Activated CD4-positive, alpha-beta T cell treated with anti-CD3 and anti-CD28 coated beads for 36 hours (primary cell): ENCODE measurements at regions not wholly inside any gene's neighbourhood (a gene's known extent, or its start where the extent isn't known, plus 50 kb on each side); places are given as distances from the start of the nearest gene placed in this dataset.
"Not testable (repeated sequence)": the region's sequence is repeated elsewhere in the genome, so short reads cannot be mapped to it uniquely, and the experiment has no call there.

ENCODE experiments used
- ATAC-seq: fragments of 200-7000 bp; cut with Tn5 transposase; one replicate; pipeline ENCODE4 v1.10.0; 2021; ENCODE audit warnings: mild to moderate bottlenecking, moderate library complexity
- CTCF ChIA-PET: fragments of 350-600 bp; sonication (Branson Sonifier 250); formaldehyde crosslinking; loops from one replicate; lab custom pipeline; 2021; ENCODE audit warnings: antibody characterized with exemption; lab: Charles Lee
- POLR2A ChIA-PET: fragments of 350-600 bp; sonication (Branson Sonifier 250); formaldehyde crosslinking; loops from one replicate; lab custom pipeline; 2021; ENCODE audit warnings: antibody characterized with exemption, inconsistent platforms; lab: Charles Lee
- DNase-seq: peaks from one replicate; pipeline ENCODE4 v3.0.0-alpha.2; 2020
- H3K27ac Mint-ChIP-seq: one replicate; pipeline ENCODE4 v1.8.0; 2021; ENCODE audit warnings: mixed read lengths
- H3K27me3 Mint-ChIP-seq: one replicate; pipeline ENCODE4 v1.8.0; 2021; ENCODE audit warnings: mixed read lengths
- H3K36me3 Mint-ChIP-seq: one replicate; pipeline ENCODE4 v1.8.0; 2021; ENCODE audit warnings: low read depth, mixed read lengths
- H3K4me1 Mint-ChIP-seq: one replicate; pipeline ENCODE4 v1.8.0; 2021; ENCODE audit warnings: mixed read lengths
- H3K4me3 Mint-ChIP-seq: one replicate; pipeline ENCODE4 v1.8.0; 2021; ENCODE audit warnings: mild to moderate bottlenecking, moderate library complexity, mixed read lengths
- H3K9me3 Mint-ChIP-seq: one replicate; pipeline ENCODE4 v1.8.0; 2021; ENCODE audit warnings: low read depth, mixed read lengths
- intact Hi-C, 2 experiments: fragments of 100-400 bp; cut with DNase I in 1 of 2; cut with micrococcal nuclease in 1 of 2; formaldehyde crosslinking; loops; one replicate each; pipeline versions ENCODE4 v1.14.2 to v1.15.1; 2022 to 2024; cut with DNase I, micrococcal nuclease

DNA sequence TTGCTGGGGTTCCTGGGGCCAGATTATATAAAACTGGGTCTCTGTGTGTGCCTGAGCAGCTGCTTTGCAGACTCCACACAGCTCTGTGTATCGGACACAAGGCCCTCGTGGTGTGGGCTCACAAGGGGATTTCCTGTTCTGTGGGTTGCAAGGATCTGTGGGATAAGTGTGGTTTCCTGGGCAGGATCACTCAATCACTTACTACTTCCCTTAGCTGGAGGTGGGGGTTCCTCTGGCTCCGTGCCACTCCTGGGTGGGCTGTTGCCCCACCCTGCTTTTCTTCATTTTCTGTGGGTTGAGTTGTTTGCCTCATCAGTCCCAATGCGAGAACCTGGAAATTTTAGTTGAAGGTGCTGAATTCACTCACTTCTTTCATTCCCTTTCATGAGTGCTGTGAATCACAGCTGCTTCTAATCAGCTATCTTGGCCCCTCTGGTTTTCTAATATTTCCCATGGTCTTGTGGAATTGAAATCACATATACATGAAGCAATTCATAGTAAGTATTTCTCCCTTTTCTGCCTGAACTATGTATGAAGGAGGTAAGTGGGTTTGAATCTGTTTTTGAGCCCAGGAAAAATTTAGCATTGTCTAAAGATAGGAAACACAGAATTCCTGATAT, 196.3 kb downstream of the DCDC2C start:
- ATAC-seq = no peak
- Mint-ChIP-seq H3K27me3 (peaks cover 7% of the 10 kb centered on the region), H3K4me3 (no peak overlapping the region), H3K4me1 (no peaks in the 10 kb centered on the region), H3K9me3 (no peaks in the 10 kb centered on the region), H3K27ac (no peak overlapping the region), H3K36me3 (no peaks in the 10 kb centered on the region)
- intact Hi-C loops = no loop called here
- ChIA-PET CTCF (no interaction called here), POLR2A (no interaction called here)
- DNase-seq = no peak

DNA sequence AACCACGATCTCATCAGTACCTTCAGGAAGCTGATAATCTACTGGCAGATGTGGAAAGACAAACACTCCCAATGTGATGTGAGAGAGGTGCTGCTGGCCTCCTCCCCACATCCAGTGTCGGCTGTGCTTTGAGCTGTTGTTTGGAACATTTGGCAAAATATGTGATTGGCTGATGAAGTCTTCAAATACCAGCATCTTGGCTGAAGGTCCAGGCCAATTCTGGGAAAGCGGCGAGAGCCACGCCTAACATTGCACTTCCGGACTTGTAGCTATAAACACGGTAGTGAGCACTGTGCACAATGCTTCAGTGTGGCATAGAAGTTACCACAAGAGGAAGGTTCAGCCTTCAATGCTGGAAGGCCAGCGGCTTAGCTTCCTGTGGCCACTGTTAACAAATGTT, 198.8 kb downstream of the DCDC2C start:
- DNase-seq = no peak
- H3K4me3 Mint-ChIP-seq = no peak overlapping the region
- ChIA-PET POLR2A (no interaction called here), CTCF (interaction anchor here (0.7 kb wide), 1 partner anchor 228 kb away, joined by 3 read pairs; no protein-coding TSS in a partner anchor)
- intact Hi-C loops = no loop called here
- no peaks in the 10 kb centered on the region for H3K9me3 Mint-ChIP-seq
- no peak for ATAC-seq
- no peaks in the 10 kb centered on the region for H3K36me3 Mint-ChIP-seq
- H3K27ac Mint-ChIP-seq = no peak overlapping the region
- H3K27me3 Mint-ChIP-seq = peaks cover 4% of the 10 kb centered on the region
- H3K4me1 Mint-ChIP-seq = no peaks in the 10 kb centered on the region

DNA sequence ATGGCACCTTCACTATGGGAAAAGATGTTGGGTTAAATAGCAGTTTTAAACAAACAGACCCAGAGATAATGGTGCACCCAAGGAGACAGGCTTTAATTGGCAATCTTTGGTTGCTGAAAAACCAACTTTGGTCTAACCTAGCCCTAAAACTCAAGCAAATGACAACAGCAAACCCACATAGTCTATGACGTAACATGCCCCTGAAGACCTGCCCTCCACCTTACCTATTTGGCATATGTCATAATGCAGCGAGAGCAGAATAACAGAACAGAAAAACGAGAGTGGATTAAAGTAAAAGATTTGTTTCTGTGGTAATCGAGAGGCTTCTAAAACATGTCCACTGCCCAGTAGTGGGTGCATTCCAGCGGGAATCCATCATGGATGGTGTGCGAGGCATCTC, 200.7 kb downstream of the DCDC2C start:
- DNase-seq = no peak
- H3K4me1 Mint-ChIP-seq = no peaks in the 10 kb centered on the region
- no peak overlapping the region for H3K4me3 Mint-ChIP-seq

DNA sequence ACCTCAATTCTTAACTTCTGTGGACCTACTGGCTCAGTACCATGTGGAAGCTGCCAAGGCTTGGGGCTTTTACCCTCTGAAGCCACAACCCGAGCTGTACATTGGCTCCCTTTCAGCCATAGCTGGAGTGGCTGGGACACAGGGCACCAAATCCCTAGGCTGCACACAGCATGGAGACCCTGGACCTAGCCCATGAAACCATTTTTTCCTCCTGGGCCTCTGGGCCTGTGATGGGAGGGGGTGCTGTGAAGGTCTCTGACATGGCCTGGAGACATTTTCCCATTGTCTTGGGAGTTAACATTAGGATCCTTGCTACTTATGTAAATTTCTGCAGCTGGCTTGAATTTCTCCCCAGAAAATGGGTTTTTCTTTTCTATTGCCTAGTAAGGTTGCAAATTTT, 205.1 kb downstream of the DCDC2C start:
- POLR2A ChIA-PET, H3K4me3 Mint-ChIP-seq, ATAC-seq, H3K27ac Mint-ChIP-seq, CTCF ChIA-PET, intact Hi-C loops, H3K4me1 Mint-ChIP-seq, H3K27me3 Mint-ChIP-seq, H3K9me3 Mint-ChIP-seq, DNase-seq, H3K36me3 Mint-ChIP-seq: not testable (repeated sequence)

More for the DNA sequence above, 200.7 kb downstream of the DCDC2C start:
- Mint-ChIP-seq H3K9me3 (peaks cover 4% of the 10 kb centered on the region), H3K27me3 (peaks cover 4% of the 10 kb centered on the region), H3K27ac (no peak overlapping the region), H3K36me3 (no peaks in the 10 kb centered on the region)
- ATAC-seq = no peak
- CTCF ChIA-PET = no interaction called here
- intact Hi-C loops = no loop called here
- POLR2A ChIA-PET = no interaction called here

DNA sequence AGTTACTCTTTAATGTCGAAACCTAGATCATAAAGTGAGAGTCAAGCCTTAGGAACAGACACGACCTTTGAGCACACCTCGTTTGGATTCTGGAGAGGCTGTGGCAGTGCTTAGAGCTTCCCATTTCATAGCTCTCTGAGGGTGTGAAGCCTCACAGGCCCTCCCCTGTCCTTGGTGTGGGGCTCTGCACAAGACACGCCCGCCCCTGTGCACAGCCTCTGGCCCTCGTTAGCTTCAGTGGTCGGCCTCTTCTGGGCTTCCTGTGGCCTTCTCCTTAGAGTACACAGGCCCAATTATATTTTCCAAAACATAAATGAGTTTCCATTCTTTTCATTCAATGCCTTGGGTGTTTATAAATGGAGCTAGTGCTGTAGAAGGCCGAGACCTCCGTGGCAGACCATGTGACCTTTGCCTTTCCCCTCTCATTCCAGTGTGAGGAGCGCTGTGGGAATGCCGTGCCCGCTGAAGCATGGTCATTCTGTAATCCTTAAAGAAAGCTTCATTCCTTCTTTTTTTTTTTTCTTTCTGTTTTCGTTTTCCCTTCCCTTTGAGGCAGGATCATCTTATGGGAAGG, 208.6 kb downstream of the DCDC2C start:
- intact Hi-C loops = no loop called here
- ChIA-PET CTCF (no interaction called here), POLR2A (no interaction called here)
- Mint-ChIP-seq H3K36me3 (no peaks in the 10 kb centered on the region), H3K4me1 (no peaks in the 10 kb centered on the region), H3K27ac (no peak overlapping the region), H3K27me3 (no peaks in the 10 kb centered on the region), H3K9me3 (peaks cover 8% of the 10 kb centered on the region), H3K4me3 (no peak overlapping the region)
- ATAC-seq (no peak), DNase-seq (no peak)

DNA sequence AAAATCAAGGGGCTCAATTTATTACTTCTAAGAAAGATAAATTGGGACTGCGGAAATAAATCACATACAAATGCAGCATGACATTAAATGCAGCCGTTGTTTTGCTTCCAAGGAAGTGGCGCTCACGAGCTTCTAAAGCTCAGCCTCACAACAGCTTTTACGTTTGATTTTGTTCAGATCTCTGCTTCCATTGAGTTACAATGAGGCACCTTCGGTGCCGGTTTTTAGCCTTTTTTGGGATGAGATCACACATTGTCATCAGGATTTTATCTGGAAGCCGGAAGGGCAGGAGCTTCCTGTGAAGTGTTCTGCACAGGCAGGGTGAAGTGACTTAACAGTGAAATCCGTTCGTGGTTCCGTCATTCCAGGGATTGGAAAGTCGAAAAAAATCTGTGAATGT, 209.8 kb downstream of the DCDC2C start:
- DNase-seq (no peak), ATAC-seq (no peak)
- Mint-ChIP-seq H3K27me3 (no peaks in the 10 kb centered on the region), H3K4me3 (no peak overlapping the region), H3K9me3 (peaks cover 8% of the 10 kb centered on the region), H3K4me1 (no peaks in the 10 kb centered on the region), H3K36me3 (no peaks in the 10 kb centered on the region), H3K27ac (no peak overlapping the region)
- CTCF ChIA-PET = interaction anchor here (0.6 to 0.7 kb wide), 2 partner anchors 178 to 209 kb away, joined by 3 read pairs; no protein-coding TSS in a partner anchor
- POLR2A ChIA-PET = no interaction called here
- intact Hi-C loops = no loop called here

DNA sequence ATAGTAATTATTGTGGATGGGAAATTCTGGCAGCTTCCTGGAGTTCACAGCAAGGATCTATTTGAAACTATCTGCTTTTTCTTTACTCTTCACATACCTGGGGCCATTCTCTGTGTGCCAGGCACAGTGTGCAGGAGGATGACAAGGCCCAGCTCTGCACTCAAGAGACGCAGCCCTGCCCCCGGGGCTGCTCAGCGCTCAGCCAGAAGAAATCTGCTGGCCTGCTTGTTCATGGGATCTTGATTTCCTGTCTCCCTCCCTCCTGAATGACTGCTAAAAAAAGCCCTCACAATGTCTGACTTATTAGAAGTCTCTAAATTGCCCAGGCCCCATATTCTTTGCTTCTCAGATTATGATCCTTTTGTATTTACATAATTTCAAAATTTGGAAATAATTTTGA, 210.9 kb downstream of the DCDC2C start:
- CTCF ChIA-PET = no interaction called here
- Mint-ChIP-seq H3K27ac (no peak overlapping the region), H3K9me3 (peaks cover 2% of the 10 kb centered on the region), H3K4me3 (no peak overlapping the region), H3K36me3 (no peaks in the 10 kb centered on the region), H3K27me3 (no peaks in the 10 kb centered on the region), H3K4me1 (no peaks in the 10 kb centered on the region)
- DNase-seq (no peak), ATAC-seq (no peak)
- POLR2A ChIA-PET = no interaction called here
- intact Hi-C loops = no loop called here

DNA sequence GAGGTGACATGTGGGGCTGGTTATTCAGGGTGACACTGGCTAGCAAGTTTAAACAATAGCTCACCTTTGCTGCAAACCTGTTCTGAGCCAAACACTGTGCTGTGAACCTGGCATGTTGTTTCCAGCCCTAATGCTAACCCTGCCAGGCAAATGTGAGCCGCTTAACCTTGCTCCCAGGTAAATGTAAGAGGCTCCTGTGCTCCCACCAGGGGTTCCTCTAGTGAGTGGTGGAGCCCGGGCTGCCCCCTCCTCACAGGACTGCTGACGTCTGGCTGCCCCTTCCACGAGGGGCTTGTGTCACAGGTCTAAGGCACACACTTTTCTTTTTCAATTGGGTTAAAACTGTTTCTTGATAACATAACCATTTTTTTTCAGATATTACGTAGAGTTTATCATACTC, 223.7 kb downstream of the DCDC2C start:
- no peaks in the 10 kb centered on the region for H3K36me3 Mint-ChIP-seq
- no peaks in the 10 kb centered on the region for H3K4me1 Mint-ChIP-seq
- CTCF ChIA-PET = no interaction called here
- no peak for DNase-seq
- H3K27me3 Mint-ChIP-seq = no peaks in the 10 kb centered on the region
- H3K9me3 Mint-ChIP-seq = no peaks in the 10 kb centered on the region
- H3K27ac Mint-ChIP-seq = no peak overlapping the region
- ATAC-seq = no peak
- POLR2A ChIA-PET = no interaction called here
- no peak overlapping the region for H3K4me3 Mint-ChIP-seq
- intact Hi-C loops = no loop called here

DNA sequence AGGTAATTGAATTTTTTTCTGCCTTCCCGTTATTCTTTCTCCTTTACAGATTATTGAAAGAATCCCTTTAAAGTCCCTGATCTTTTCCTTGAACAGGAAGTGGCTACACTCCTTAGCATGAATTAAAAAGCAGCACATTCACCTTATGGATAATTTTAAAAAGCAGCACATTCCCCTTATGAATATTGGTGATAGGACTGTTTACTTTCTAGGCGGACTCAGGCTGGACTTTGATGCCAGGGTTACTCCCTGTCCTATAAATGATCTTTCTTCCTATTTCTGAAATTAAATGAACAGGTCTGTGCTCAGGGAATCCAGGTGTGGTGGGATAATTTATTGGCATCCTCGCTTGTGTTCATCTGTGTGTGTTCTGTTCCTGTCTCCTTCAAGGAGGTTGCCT, 226.0 kb downstream of the DCDC2C start:
- no peaks in the 10 kb centered on the region for H3K36me3 Mint-ChIP-seq
- ChIA-PET CTCF (no interaction called here), POLR2A (no interaction called here)
- no peaks in the 10 kb centered on the region for H3K27me3 Mint-ChIP-seq
- peaks cover 3% of the 10 kb centered on the region for H3K9me3 Mint-ChIP-seq
- DNase-seq = no peak
- H3K4me1 Mint-ChIP-seq = no peaks in the 10 kb centered on the region
- intact Hi-C loops = no loop called here
- H3K27ac Mint-ChIP-seq = no peak overlapping the region
- H3K4me3 Mint-ChIP-seq = no peak overlapping the region
- ATAC-seq = no peak

DNA sequence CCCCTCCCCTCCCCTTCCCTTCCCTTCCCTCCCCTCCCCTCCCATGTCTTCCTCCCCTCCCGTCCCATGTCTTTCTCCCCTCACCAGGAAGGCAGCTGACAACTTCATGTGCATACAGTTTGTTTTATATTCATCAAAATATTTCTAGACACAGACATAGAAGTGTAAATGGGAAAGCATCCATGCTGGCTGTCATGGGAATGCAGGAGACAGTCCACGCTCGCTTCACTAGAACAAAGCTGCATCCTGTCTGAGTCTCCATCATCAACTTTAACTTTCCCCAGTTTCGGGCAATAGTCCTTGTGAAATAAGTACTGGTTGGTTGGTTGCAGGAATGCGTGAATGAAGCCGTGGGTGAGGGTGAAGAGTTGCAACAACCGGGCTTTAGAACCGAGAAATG, 226.9 kb downstream of the DCDC2C start:
- no peaks in the 10 kb centered on the region for H3K4me1 Mint-ChIP-seq
- CTCF ChIA-PET = no interaction called here

DNA sequence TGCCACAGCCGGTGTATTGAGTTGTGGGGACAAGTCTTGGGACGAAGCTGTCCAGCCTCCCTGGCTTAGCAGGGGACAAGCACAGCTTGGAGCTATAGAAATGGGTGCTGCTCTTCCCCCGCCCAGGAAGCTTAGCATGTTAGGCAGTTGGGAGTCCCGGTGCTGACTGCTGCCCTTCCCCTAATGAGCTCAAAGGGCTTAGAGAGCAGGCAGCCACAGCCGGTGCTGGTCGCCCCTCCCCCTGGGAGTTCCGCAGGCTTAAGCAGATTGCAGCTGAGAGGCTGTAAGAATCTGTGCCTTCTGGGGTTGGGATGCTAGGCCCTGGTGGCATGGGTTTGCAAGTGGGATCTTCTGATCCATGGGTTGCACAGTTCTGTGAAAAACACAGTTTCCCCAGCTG, 237.3 kb downstream of the DCDC2C start:
- POLR2A ChIA-PET = no interaction called here
- Mint-ChIP-seq H3K36me3 (no peaks in the 10 kb centered on the region), H3K27me3 (no peaks in the 10 kb centered on the region), H3K4me3 (no peak overlapping the region), H3K27ac (no peak overlapping the region), H3K4me1 (no peaks in the 10 kb centered on the region), H3K9me3 (no peaks in the 10 kb centered on the region)
- no peak for ATAC-seq
- CTCF ChIA-PET = no interaction called here
- intact Hi-C loops = no loop called here
- no peak for DNase-seq

More for the DNA sequence above, 226.9 kb downstream of the DCDC2C start:
- H3K9me3 Mint-ChIP-seq = peaks cover 3% of the 10 kb centered on the region
- POLR2A ChIA-PET = no interaction called here
- H3K27me3 Mint-ChIP-seq = no peaks in the 10 kb centered on the region
- no peak overlapping the region for H3K4me3 Mint-ChIP-seq
- no peaks in the 10 kb centered on the region for H3K36me3 Mint-ChIP-seq
- H3K27ac Mint-ChIP-seq = no peak overlapping the region
- DNase-seq (no peak), ATAC-seq (no peak)
- intact Hi-C loops = no loop called here

DNA sequence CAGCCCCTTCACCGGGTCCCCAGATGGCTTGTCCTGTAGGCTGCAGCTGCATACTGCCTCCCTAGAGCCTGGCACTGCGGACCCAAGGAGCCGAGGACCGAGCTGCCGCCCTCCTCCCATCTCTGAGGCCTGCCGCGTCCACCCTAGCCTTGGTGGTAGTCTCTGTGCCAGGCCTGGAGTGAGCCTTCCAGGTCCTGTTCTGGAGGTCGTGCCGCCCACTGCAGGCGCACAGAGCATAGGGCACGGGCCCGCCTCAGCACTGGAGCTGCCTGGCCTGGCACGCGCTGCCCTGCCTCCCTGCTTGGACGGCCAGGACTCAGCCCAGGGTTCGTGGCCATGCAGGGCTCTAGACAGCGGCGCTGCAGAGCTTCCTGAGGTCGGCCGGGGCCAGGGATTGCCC, 239.5 kb downstream of the DCDC2C start:
- ATAC-seq (no peak), DNase-seq (no peak)
- no peaks in the 10 kb centered on the region for H3K4me1 Mint-ChIP-seq
- no peaks in the 10 kb centered on the region for H3K36me3 Mint-ChIP-seq
- no peaks in the 10 kb centered on the region for H3K9me3 Mint-ChIP-seq
- H3K27ac Mint-ChIP-seq = no peak overlapping the region
- POLR2A ChIA-PET = no interaction called here
- CTCF ChIA-PET = interaction anchor here (0.7 kb wide), 1 partner anchor 50 kb away, joined by 4 read pairs; no protein-coding TSS in a partner anchor
- no peak overlapping the region for H3K4me3 Mint-ChIP-seq
- intact Hi-C loops = no loop called here
- no peaks in the 10 kb centered on the region for H3K27me3 Mint-ChIP-seq
